Liver (tissue), 8 donors: ENCODE measurements at regions not wholly inside any gene's neighbourhood (a gene's known extent, or its start where the extent isn't known, plus 50 kb on each side); places are given as distances from the start of the nearest gene placed in this dataset.

Experiments
- DNase-seq: peaks from one replicate; pipeline ENCODE4 v3.0.0-alpha.2; 2017; ENCODE audit warnings: low spot score
- H3K27ac ChIP-seq, 2 donors: one replicate each; pipeline ENCODE4 v1.7.0; 2013; ENCODE audit warnings: inconsistent platforms in 2 of 2, low read length in 2 of 2, control low read depth in 1 of 2, low read depth in 1 of 2, mild to moderate bottlenecking in 1 of 2
- H3K27me3 ChIP-seq, 4 donors: one replicate each; pipeline versions ENCODE4 v1.6.1 to v1.7.0; 2013; ENCODE audit warnings: low read length in 3 of 4, inconsistent platforms in 1 of 4, mild to moderate bottlenecking in 1 of 4, moderate library complexity in 1 of 4; ENCODE audit not compliant: control insufficient read depth in 4 of 4, insufficient read depth in 4 of 4
- H3K36me3 ChIP-seq, 4 donors: one replicate each; pipeline versions ENCODE4 v1.6.1 to v1.7.0; 2013; ENCODE audit warnings: low read length in 3 of 4, mild to moderate bottlenecking in 3 of 4, low read depth in 1 of 4, moderate library complexity in 1 of 4; ENCODE audit not compliant: control insufficient read depth in 4 of 4, insufficient read depth in 3 of 4
- H3K4me1 ChIP-seq, 4 donors: one replicate each; pipeline versions ENCODE4 v1.6.1 to v1.7.0; 2013; ENCODE audit warnings: low read length in 3 of 4, mild to moderate bottlenecking in 3 of 4, moderate library complexity in 1 of 4; ENCODE audit not compliant: control insufficient read depth in 4 of 4, insufficient read depth in 4 of 4
- H3K4me3 ChIP-seq, 3 donors: one replicate each; pipeline versions ENCODE4 v1.6.1 to v1.7.0; 2013; ENCODE audit warnings: low read length in 3 of 3, control low read depth in 1 of 3, low read depth in 1 of 3, mild to moderate bottlenecking in 1 of 3
- H3K9ac ChIP-seq, 2 donors: one replicate each; pipeline ENCODE4 v1.7.0; 2013; ENCODE audit warnings: low read length in 2 of 2, mild to moderate bottlenecking in 2 of 2, moderate library complexity in 2 of 2, control low read depth in 1 of 2, low read depth in 1 of 2
- H3K9me3 ChIP-seq, 4 donors: one replicate each; pipeline versions ENCODE4 v1.6.1 to v1.7.0; 2013; ENCODE audit warnings: low read length in 3 of 4; ENCODE audit not compliant: control insufficient read depth in 4 of 4
- EGR1 ChIP-seq, 2 donors: IDR thresholded peaks; 2 replicates each; pipeline ENCODE4 v1.6.1; 2016 to 2018; ENCODE audit warnings: antibody characterized with exemption in 2 of 2, low read depth in 2 of 2
- FOXA1 ChIP-seq: IDR thresholded peaks from 2 replicates; pipeline ENCODE4 v1.6.1; 2016; ENCODE audit warnings: antibody characterized with exemption
- FOXA2 ChIP-seq: IDR thresholded peaks from 2 replicates; pipeline ENCODE4 v1.6.1; 2016; ENCODE audit warnings: antibody characterized with exemption
- GABPA ChIP-seq, 2 donors: IDR thresholded peaks in 1 of 2; conservative IDR thresholded peaks in 1 of 2; 2 replicates each; pipeline ENCODE4 v1.6.1; 2016; ENCODE audit warnings: antibody characterized with exemption in 2 of 2, mild to moderate bottlenecking in 1 of 2, moderate library complexity in 1 of 2
- HNF4A ChIP-seq, 2 donors: conservative IDR thresholded peaks; 2 replicates each; pipeline ENCODE4 v1.6.1; 2016; ENCODE audit warnings: antibody characterized with exemption in 2 of 2, mild to moderate bottlenecking in 2 of 2
- JUND ChIP-seq, 2 donors: IDR thresholded peaks; 2 replicates each; pipeline ENCODE4 v1.6.1; 2016; ENCODE audit warnings: antibody characterized with exemption in 2 of 2
- NR2F2 ChIP-seq: IDR thresholded peaks from 2 replicates; pipeline ENCODE4 v1.6.1; 2016; ENCODE audit warnings: antibody characterized with exemption
- RAD21 ChIP-seq, 2 donors: IDR thresholded peaks; 2 replicates each; pipeline ENCODE4 v1.6.1; 2016; ENCODE audit warnings: antibody characterized with exemption in 2 of 2, mild to moderate bottlenecking in 2 of 2
- RXRA ChIP-seq, 2 donors: IDR thresholded peaks; 2 replicates each; pipeline ENCODE4 v1.6.1; 2017 to 2018; ENCODE audit warnings: antibody characterized with exemption in 2 of 2, mild to moderate bottlenecking in 1 of 2
- SP1 ChIP-seq: IDR thresholded peaks from 2 replicates; pipeline ENCODE4 v1.6.1; 2018; ENCODE audit warnings: antibody characterized with exemption, mild to moderate bottlenecking
- WGBS: extraction: QIAGEN DNeasy Blood & Tissue Kit; methylation state at CpG from one replicate; pipeline ENCODE4 v1.1.7; 2013; 5-methylcytosine and 5-hydroxymethylcytosine counted together
- TF ChIP-seq, protein P1 (sequence below): IDR thresholded peaks from 2 replicates; pipeline ENCODE4 v1.6.1; 2016; ENCODE audit warnings: antibody characterized with exemption
- TF ChIP-seq, protein P2 (sequence below): IDR thresholded peaks from 2 replicates; pipeline ENCODE4 v1.6.1; 2016; ENCODE audit warnings: antibody characterized with exemption, mild to moderate bottlenecking
- TF ChIP-seq, protein P3 (sequence below): fragments of 150-350 bp; IDR thresholded peaks from 2 replicates; pipeline ENCODE4 v1.5.1; 2017; ENCODE audit warnings: improper control_type of control experiment, low read depth, low read length; ENCODE audit not compliant: missing input control
- TF ChIP-seq, protein P4 (sequence below): IDR thresholded peaks from 2 replicates; pipeline ENCODE4 v1.6.1; 2016; ENCODE audit warnings: antibody characterized with exemption
- TF ChIP-seq, protein P5 (sequence below): IDR thresholded peaks from 2 replicates; pipeline ENCODE4 v1.6.1; 2016; ENCODE audit warnings: antibody characterized with exemption
- donor health status: healthy.
- donor health status: healthy.
- donor health status: healthy.
- donor health status: healthy.
- donor health status: healthy.

DNA sequence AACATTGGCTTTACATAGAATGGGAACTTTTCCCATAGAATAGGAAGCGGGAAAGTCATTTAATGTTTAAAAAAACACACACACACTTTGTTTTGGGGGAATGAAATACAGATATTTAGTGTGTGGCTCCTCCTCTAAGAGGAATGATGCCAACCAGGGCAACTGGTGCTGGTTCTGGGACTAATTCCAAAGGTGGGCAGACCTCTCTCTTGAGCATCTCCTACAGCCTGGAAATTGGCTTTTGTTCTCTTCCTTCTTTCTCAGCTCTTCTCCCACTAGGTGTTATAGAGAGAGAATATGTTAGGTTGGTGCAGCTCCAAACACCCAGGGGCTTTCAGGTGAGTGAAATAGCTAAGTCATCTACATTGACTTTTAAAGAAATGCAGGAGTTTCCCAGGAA, 190.1 kb downstream of the RAD51AP2 start:
- Histone ChIP-seq H3K4me3 (no peak overlapping the region), H3K36me3 (no peaks in the 10 kb centered on the region), H3K4me1 (peaks cover 0 to 6% (median 3%) of the 10 kb centered on the region in 4 donors), H3K9ac (no peak overlapping the region), H3K27ac (no peak overlapping the region), H3K9me3 (no peaks in the 10 kb centered on the region), H3K27me3 (no peaks in the 10 kb centered on the region)
- TF ChIP-seq FOXA2 = no peak
- TF ChIP-seq, protein P1, sequence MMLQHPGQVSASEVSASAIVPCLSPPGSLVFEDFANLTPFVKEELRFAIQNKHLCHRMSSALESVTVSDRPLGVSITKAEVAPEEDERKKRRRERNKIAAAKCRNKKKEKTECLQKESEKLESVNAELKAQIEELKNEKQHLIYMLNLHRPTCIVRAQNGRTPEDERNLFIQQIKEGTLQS = no peak
- TF ChIP-seq RAD21 (IDR thresholded peaks at IDR 0.05) = no peak
- 89% methylated on average over 1 of the region's 1 CpG for WGBS
- no peak for DNase-seq

DNA sequence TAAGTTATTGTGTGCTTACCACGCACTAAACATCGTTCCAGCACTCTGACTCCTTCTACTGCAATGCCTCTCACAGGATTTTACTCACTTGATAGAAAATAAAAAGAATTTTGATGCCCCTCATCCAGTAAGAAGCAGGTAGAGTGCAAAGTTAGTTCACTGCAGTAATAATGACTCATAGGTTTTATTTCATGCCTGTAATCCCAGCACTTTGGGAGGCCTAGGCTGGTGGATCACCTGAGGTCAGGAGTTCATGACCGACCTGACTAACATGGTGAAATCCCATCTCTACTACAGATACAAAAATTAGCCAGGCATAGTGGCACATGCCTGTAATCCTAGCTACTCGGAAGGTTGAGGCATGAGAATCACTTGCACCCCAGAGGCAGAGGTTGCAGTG, 190.6 kb downstream of the RAD51AP2 start:
- no peak for DNase-seq
- TF ChIP-seq GABPA (IDR thresholded peaks at IDR 0.05 in 1 of 2, conservative IDR thresholded peaks at IDR 0.05 in 1 of 2) (no peak), FOXA2 (no peak), FOXA1 (no peak), JUND (IDR thresholded peaks at IDR 0.05) (no peak), RXRA (IDR thresholded peaks at IDR 0.05) (no peak)
- TF ChIP-seq, protein P2, sequence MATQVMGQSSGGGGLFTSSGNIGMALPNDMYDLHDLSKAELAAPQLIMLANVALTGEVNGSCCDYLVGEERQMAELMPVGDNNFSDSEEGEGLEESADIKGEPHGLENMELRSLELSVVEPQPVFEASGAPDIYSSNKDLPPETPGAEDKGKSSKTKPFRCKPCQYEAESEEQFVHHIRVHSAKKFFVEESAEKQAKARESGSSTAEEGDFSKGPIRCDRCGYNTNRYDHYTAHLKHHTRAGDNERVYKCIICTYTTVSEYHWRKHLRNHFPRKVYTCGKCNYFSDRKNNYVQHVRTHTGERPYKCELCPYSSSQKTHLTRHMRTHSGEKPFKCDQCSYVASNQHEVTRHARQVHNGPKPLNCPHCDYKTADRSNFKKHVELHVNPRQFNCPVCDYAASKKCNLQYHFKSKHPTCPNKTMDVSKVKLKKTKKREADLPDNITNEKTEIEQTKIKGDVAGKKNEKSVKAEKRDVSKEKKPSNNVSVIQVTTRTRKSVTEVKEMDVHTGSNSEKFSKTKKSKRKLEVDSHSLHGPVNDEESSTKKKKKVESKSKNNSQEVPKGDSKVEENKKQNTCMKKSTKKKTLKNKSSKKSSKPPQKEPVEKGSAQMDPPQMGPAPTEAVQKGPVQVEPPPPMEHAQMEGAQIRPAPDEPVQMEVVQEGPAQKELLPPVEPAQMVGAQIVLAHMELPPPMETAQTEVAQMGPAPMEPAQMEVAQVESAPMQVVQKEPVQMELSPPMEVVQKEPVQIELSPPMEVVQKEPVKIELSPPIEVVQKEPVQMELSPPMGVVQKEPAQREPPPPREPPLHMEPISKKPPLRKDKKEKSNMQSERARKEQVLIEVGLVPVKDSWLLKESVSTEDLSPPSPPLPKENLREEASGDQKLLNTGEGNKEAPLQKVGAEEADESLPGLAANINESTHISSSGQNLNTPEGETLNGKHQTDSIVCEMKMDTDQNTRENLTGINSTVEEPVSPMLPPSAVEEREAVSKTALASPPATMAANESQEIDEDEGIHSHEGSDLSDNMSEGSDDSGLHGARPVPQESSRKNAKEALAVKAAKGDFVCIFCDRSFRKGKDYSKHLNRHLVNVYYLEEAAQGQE = no peak
- TF ChIP-seq, protein P3, sequence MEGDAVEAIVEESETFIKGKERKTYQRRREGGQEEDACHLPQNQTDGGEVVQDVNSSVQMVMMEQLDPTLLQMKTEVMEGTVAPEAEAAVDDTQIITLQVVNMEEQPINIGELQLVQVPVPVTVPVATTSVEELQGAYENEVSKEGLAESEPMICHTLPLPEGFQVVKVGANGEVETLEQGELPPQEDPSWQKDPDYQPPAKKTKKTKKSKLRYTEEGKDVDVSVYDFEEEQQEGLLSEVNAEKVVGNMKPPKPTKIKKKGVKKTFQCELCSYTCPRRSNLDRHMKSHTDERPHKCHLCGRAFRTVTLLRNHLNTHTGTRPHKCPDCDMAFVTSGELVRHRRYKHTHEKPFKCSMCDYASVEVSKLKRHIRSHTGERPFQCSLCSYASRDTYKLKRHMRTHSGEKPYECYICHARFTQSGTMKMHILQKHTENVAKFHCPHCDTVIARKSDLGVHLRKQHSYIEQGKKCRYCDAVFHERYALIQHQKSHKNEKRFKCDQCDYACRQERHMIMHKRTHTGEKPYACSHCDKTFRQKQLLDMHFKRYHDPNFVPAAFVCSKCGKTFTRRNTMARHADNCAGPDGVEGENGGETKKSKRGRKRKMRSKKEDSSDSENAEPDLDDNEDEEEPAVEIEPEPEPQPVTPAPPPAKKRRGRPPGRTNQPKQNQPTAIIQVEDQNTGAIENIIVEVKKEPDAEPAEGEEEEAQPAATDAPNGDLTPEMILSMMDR = no peak
- TF ChIP-seq, protein P4, sequence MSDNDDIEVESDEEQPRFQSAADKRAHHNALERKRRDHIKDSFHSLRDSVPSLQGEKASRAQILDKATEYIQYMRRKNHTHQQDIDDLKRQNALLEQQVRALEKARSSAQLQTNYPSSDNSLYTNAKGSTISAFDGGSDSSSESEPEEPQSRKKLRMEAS = no peak
- Histone ChIP-seq H3K36me3 (no peaks in the 10 kb centered on the region), H3K4me1 (peaks cover 0 to 6% (median 3%) of the 10 kb centered on the region in 4 donors), H3K4me3 (no peak overlapping the region), H3K9ac (no peak overlapping the region), H3K27ac (no peak overlapping the region), H3K27me3 (no peaks in the 10 kb centered on the region), H3K9me3 (no peaks in the 10 kb centered on the region)
- WGBS = 67% methylated on average over 4 of the region's 4 CpGs

DNA sequence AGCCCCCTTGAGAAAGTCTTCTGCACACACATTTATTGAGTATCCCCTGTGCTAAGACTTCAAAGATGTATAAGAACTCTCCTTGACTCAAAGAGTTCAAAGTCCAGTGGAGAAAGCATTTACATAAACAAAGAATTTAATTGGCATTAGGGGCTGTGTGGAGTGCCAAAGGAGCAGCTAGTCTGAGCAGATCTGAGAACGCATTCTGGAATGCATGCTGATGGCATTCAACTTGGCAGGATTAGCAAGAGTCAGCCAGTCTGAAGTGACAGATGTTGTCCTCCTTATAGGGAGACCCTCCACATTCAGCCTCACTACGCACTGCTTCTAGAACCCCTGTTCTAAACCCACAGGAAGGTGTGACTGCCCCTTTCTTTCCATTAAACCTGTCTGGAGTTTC, 191.5 kb downstream of the RAD51AP2 start:
- Histone ChIP-seq H3K9me3 (no peaks in the 10 kb centered on the region), H3K36me3 (no peaks in the 10 kb centered on the region), H3K27me3 (no peaks in the 10 kb centered on the region), H3K9ac (no peak overlapping the region), H3K4me1 (peaks cover 0 to 6% (median 3%) of the 10 kb centered on the region in 4 donors), H3K27ac (no peak overlapping the region), H3K4me3 (no peak overlapping the region)
- DNase-seq = no peak
- WGBS = 80% methylated on average over 2 of the region's 2 CpGs
- TF ChIP-seq RXRA (IDR thresholded peaks at IDR 0.05) (no peak), HNF4A (conservative IDR thresholded peaks at IDR 0.05) (no peak), FOXA1 (no peak), GABPA (IDR thresholded peaks at IDR 0.05 in 1 of 2, conservative IDR thresholded peaks at IDR 0.05 in 1 of 2) (no peak), EGR1 (IDR thresholded peaks at IDR 0.05; ENCODE audit: low read depth in 2 of 2) (no peak), NR2F2 (no peak), RAD21 (IDR thresholded peaks at IDR 0.05) (no peak), SP1 (no peak), FOXA2 (no peak)
- TF ChIP-seq, protein P3 = no peak
- TF ChIP-seq, protein P5, sequence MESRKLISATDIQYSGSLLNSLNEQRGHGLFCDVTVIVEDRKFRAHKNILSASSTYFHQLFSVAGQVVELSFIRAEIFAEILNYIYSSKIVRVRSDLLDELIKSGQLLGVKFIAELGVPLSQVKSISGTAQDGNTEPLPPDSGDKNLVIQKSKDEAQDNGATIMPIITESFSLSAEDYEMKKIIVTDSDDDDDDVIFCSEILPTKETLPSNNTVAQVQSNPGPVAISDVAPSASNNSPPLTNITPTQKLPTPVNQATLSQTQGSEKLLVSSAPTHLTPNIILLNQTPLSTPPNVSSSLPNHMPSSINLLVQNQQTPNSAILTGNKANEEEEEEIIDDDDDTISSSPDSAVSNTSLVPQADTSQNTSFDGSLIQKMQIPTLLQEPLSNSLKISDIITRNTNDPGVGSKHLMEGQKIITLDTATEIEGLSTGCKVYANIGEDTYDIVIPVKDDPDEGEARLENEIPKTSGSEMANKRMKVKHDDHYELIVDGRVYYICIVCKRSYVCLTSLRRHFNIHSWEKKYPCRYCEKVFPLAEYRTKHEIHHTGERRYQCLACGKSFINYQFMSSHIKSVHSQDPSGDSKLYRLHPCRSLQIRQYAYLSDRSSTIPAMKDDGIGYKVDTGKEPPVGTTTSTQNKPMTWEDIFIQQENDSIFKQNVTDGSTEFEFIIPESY = no peak
- TF ChIP-seq, protein P4 = no peak
